AG04450 (cell line): ENCODE measurements at regions not wholly inside any gene's neighbourhood (a gene's known extent, or its start where the extent isn't known, plus 50 kb on each side); places are given as distances from the start of the nearest gene placed in this dataset.
A peak's percentile ranks its signal among the peaks of the same experiment; 100 is the strongest.

Experiments used
- CTCF ChIA-PET: fragments of 300-600, 350-600 bp; formaldehyde crosslinking; extraction: SDS; loops from one replicate; lab custom pipeline; 2022; ENCODE audit warnings: antibody characterized with exemption, inconsistent platforms; lab: Charles Lee
- POLR2A ChIA-PET: fragments of 350-600 bp; formaldehyde crosslinking; extraction: SDS; loops from one replicate; lab custom pipeline; 2021; ENCODE audit warnings: antibody characterized with exemption, inconsistent platforms; lab: Yijun Ruan, JAX
- DNase-seq: peaks from one replicate; pipeline ENCODE4 v3.0.0-alpha.2; 2011; ENCODE audit warnings: low read depth, low spot score
- H3K27ac ChIP-seq: one replicate; pipeline ENCODE4 v1.5.1; 2012; ENCODE audit warnings: low read depth, low read length, control low read depth
- H3K27me3 ChIP-seq: one replicate; pipeline ENCODE4 v1.6.0; 2012; ENCODE audit warnings: low read length; ENCODE audit not compliant: control insufficient read depth, insufficient read depth
- H3K4me3 ChIP-seq: 2 replicates; pipeline ENCODE4 v1.5.1; 2011; ENCODE audit warnings: mild to moderate bottlenecking, low read depth, low read length, control low read depth
- H3K9me3 ChIP-seq: 2 replicates; pipeline ENCODE4 v1.5.1; 2012; ENCODE audit warnings: low read length; ENCODE audit not compliant: control insufficient read depth, insufficient read depth
- CTCF ChIP-seq: IDR thresholded peaks from 2 replicates; pipeline ENCODE4 v1.5.1; 2011; ENCODE audit warnings: low read depth, low read length, control low read depth, inconsistent platforms

- Histone ChIP-seq H3K27ac (no peak overlapping the region), H3K9me3 (no peaks in the 10 kb centered on the region), H3K27me3 (no peaks in the 10 kb centered on the region), H3K4me3 (no peak overlapping the region)
- POLR2A ChIA-PET, result no interaction called here
- DNase-seq, result no peak
- CTCF ChIA-PET, result no interaction called here
- TF ChIP-seq CTCF, result no peak
These were observed 253.1 kb upstream of the RPS6KA3 start for GRCh38 chrX:20519826-20520225.

- CTCF ChIA-PET, result no interaction called here
- no peak for TF ChIP-seq CTCF
- no peak for DNase-seq
- H3K27ac ChIP-seq, result no peak overlapping the region
- H3K9me3 ChIP-seq, result no peaks in the 10 kb centered on the region
- H3K4me3 ChIP-seq, result no peak overlapping the region
- POLR2A ChIA-PET, result no interaction called here
- no peaks in the 10 kb centered on the region for H3K27me3 ChIP-seq
These were observed 252.4 kb upstream of the RPS6KA3 start for GRCh38 chrX:20519146-20519545.

- POLR2A ChIA-PET, result no interaction called here
These were observed 250.9 kb upstream of the RPS6KA3 start for GRCh38 chrX:20517565-20517964.

GRCh38 chrX:20515841-20516461 is 249.2 kb upstream of the RPS6KA3 start:
- CTCF ChIA-PET, result interaction anchor here (0.7 to 1.5 kb wide), 4 partner anchors 8 to 15 kb away, joined by 3 to 8 read pairs (median 4); no protein-coding TSS in a partner anchor
- TF ChIP-seq CTCF, result no peak
- H3K9me3 ChIP-seq, result no peaks in the 10 kb centered on the region
- peak; percentile 43 for DNase-seq
- H3K4me3 ChIP-seq, result no peak overlapping the region
- H3K27me3 ChIP-seq, result no peaks in the 10 kb centered on the region
- POLR2A ChIA-PET, result interaction anchor here (0.6 kb wide), 1 partner anchor 249 kb away, joined by 5 read pairs; no protein-coding TSS in a partner anchor
- peak overlapping the region; percentile 39 for H3K27ac ChIP-seq

More at GRCh38 chrX:20517565-20517964, 250.9 kb upstream of the RPS6KA3 start:
- Histone ChIP-seq H3K27me3 (no peaks in the 10 kb centered on the region), H3K27ac (no peak overlapping the region), H3K4me3 (no peak overlapping the region), H3K9me3 (no peaks in the 10 kb centered on the region)
- no peak for TF ChIP-seq CTCF
- DNase-seq, result no peak
- CTCF ChIA-PET, result interaction anchor here (0.9 to 1.5 kb wide), 3 partner anchors 10 to 12 kb away, joined by 3 to 8 read pairs (median 3); no protein-coding TSS in a partner anchor

- Histone ChIP-seq H3K4me3 (no peak overlapping the region), H3K9me3 (no peaks in the 10 kb centered on the region), H3K27me3 (no peaks in the 10 kb centered on the region), H3K27ac (peak overlapping the region; percentile 39)
- ChIA-PET CTCF (no interaction called here), POLR2A (no interaction called here)
- DNase-seq, result no peak
- TF ChIP-seq CTCF, result no peak
These were observed 247.6 kb upstream of the RPS6KA3 start for GRCh38 chrX:20514358-20514757.
